ENCODE measurements at regions not wholly inside any gene's neighbourhood (a gene's known extent, or its start where the extent isn't known, plus 50 kb on each side); places are given as distances from the start of the nearest gene placed in this dataset.

DNA sequence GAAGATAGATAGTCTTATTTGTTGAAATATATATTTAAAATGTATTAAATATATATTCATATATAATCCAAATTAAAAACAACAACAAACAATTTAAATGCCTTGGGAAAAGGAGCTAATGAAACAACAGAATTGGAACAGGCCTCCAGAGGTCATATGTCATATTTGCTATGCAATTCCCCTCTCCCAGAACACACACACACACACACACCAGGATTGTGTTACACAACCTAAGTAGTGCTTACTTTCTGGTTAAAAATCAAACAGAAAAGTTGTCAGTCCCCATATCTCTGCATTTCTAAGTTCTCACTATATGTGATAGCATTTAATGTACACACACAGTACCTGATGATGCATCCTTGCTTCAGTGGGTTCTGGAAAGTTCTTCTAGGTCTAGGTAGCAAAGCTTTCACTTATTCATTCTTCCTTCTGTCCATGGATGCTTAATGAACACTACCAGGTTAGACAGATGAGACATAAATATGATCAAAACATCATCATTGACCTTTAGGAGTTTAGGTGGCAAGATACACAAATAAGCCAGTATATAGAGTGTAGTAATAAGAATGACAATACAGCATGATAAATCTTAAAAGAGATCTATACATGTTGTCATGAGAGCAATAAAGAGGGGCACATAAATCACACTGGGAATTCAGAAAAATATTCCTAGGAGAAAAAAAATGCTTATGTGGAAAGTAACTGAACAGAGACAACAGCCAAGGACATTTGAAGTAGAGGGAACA lies 662.8 kb downstream of the PTPRC start:
- in situ Hi-C loops (cut with MboI; ENCODE audit: low sequenced_read_pairs): no loop called here

DNA sequence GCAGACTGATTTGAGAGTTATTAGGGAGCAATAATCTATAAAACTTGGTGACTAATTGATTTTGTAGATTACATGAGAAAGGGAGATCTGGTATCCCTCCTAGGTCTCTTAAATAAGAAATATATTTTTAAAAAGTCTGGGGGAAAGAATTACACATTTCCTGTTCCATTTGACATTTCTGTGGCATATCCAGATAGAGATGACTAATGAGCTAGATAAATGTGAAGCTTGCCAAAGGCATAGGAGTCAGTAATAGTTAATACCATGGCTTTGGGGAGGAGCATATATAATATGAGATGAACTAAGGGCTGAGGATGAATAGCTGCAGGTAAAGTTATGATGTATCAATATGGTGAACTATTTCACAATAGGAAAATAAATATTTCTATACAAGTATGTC lies 663.7 kb downstream of the PTPRC start:
- in situ Hi-C loops (cut with MboI; ENCODE audit: low sequenced_read_pairs): no loop called here

DNA sequence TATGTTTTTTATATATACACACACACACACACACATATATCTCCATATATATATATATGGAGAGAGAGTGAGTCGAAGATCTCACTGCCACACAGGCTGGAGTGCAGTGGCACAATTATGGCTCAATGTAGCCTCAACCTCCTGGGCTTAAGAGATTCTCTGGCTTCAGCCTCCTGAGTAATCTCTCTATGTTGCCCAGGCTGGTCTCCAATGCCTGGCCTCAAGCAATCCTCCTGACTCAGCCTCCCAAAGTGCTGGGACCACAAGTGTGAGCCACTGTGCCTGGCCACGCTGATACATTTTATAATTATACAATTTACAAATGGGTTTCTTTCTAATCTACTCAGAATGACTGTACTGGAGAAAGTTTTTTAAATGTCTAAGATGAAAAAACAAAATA lies 664.2 kb downstream of the PTPRC start:
- in situ Hi-C loops (cut with MboI; ENCODE audit: low sequenced_read_pairs): no loop called here

DNA sequence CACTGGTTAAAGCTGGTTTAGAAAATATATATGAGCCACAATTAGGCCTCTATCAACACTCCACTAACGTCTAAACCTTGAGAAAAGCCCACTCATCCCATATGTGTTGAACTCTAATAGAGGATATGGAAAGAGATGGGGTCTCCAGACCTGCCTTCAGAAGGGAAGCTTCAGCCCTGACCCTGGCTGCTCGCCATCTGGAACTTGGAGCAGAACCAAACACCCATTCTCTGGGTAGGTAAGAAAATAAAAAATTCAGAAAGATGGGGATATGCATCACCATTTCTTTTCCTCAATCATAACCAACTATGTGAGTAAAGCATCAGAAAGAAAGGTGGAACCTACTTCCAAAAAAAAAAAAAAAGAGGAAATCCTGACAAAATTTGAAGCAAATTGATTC lies 666.2 kb downstream of the PTPRC start:
- in situ Hi-C loops (cut with MboI; ENCODE audit: low sequenced_read_pairs): no loop called here

DNA sequence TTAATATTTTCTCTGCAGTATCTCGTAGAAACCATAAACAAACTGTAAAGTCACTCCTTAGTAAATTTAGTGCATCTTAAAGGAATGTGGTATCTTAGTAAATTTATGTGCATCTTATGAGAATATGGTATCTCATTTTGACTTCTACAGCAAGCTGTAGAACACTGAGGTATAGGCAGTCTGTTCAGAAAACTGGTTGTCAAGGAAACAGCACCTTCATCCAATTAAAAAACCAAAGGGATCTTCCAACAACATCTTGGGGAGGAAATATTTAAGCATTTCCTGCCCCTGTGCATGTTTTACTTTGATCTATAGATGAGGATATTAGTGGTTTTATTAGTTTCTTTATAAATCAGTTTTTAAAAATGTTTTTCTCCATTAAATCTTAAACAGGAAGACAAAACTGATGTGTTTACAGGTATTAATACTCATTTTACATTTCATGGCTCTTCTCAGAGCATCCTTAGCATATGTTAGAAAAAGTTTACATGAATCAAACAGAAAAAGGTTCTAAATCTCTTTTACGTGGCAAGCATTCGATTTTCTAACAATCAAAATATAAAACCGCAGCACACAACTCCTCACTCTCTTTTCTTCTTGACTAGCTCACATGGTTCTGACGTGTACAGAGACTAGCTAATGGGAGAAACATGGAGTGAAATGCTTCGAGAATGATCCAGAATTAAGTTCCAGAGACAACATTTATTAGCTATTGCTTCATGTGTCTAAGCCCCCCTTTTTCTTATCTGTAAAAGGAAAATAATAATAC lies 668.8 kb downstream of the PTPRC start:
- in situ Hi-C loops (cut with MboI; ENCODE audit: low sequenced_read_pairs): no loop called here

DNA sequence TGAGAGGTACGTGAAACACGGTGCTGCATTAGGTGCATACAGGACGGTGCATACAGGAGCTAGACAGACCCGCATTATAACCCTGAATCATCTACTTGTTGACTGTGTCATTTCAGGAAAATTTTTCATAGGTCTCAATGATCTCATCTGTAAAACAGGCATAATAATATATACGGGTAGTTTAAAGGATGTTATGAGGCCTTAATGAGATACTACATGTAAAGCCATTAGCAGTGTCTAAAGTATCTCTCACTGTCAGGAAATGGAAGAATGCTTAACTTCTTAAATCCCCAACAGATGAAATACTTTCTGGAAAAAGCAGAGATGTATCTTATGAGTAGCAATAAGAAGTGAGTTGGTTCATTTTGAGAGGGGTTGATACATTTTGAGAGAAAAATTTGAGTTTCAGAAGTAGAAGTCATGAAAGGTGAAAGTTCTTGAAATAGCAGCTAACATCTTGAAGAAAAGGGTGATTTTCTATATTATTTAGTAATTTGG lies 669.6 kb downstream of the PTPRC start:
- in situ Hi-C loops (cut with MboI; ENCODE audit: low sequenced_read_pairs): no loop called here

DNA sequence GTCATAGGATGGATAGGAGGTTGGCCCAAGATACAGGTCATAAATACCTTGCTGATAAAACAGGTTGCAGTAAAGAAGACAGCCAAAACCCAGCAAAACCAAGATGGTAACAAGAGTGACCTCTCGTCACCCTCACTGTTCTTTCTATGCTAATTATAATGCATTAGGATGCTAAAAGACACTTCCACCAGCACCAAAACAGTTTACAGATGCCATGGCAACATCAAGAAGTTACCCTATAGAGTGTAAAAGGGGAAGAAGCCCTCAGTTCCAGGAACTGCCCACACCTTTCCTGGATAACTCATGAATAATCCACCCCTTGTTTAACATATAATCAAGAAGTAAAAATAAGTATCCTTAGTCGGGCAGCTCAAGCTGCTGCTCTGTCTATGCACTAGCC lies 671.9 kb downstream of the PTPRC start:
- in situ Hi-C loops (cut with MboI; ENCODE audit: low sequenced_read_pairs): no loop called here

DNA sequence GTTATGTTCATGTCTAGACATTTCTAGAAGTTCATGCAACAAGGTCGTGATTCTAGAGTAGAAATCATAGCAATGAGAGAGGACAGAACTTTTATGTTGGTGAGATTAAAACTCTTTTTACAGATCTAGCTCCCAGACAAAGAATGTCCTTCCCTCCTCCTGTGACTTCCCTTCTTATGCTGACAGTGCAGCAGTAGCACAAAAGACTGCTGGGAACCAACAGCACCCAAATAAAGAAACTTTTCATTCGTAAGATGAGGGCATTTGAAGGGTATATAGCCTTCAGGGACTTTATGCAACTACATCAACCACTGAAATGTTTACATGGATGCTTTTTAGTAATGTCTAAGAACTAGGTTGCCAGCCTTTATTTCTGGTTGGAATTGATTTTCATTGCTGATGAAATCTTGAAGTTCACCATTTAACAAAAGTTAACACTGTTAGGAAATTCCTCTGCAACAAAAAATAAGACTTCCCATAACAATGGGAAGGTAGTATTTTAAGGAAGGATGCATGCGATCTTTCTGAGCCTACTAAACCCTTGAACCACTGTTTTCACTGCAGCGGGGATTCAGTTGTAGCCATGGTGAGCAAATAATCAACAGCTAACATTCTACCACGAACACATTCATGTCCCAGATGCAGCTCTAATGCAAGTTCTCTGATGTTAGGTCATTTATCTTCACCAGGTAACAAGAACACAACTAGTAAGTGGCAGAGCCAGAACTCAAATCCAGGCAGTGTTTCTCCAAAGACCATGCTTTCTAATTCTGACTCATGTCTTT lies 672.8 kb downstream of the PTPRC start:
- in situ Hi-C loops (cut with MboI; ENCODE audit: low sequenced_read_pairs): no loop called here

DNA sequence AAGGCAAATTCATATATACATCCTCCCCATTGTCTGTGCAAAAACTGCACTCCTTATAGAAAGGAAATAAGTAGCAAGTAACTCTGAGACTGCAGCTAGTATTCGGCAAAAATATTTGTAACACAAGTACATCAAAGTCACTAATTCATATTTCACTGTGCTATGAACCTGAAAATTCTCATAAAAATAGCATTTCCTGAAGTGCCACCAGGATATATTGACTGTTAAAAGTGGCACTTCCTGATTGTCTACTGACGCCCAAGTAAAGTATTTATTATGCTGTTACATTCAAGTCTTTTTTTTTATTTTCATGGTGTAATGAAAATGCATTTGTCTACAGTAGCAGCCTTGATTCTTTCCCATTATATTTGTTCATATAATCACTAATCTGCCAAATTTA lies 673.8 kb downstream of the PTPRC start:
- in situ Hi-C loops (cut with MboI; ENCODE audit: low sequenced_read_pairs): no loop called here

DNA sequence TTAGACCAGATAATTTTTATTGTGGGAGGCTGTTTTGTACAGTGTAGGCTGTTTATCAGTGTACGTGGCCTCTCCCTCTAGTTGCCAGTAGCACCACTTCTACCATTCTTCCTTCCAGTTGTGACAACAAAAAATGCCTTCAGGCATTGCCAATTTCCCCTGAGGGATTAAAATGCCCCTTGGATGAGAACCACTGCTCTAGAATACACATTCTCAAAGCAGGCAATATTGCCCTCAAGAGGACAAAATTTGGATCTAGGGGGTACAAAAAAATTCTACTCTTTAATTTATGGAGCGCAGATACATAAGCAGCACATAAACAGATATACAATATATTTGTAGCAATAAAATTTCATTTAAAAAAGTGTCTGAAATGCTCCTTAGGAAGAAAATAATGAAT lies 674.6 kb downstream of the PTPRC start:
- in situ Hi-C loops (cut with MboI; ENCODE audit: low sequenced_read_pairs): no loop called here

DNA sequence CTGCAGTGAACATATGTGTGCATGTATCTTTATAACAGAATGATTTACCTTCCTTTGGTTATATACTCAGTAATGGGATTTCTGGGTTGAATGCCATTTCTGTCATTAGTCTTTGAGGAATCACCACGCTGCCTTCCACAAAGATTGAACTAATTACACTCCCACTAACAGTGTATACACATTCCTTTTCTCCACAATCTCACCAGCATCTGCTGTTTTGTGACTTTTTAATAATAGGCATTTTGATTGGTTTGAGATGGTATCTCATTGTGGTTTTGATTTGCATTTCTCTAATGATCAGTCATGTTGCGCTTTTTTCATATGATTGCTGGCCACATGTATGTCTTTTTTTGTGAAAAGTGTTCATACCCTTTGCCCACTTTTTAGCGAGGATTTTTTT lies 680.5 kb downstream of the PTPRC start:
- in situ Hi-C loops (cut with MboI; ENCODE audit: low sequenced_read_pairs): no loop called here

DNA sequence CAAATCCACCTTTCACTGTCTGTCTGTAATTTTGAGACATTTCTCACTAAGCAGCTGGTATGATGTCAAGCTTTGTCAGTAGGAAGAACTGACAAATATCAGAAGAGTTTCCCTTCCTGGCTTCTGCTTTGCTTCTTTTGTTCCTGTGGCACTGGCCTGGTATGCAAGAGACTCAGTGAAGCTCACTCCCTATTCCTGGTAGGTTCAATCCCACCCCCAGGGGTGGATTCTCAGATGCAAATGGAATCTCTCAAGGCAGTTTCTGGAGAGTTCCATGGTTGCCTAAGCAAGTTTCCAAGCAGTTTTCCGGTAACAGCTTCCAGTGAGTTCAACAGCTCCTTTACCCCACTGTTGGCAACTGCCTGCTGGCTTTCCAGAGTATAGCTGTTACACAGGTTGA lies 683.4 kb downstream of the PTPRC start:
- in situ Hi-C loops (cut with MboI; ENCODE audit: low sequenced_read_pairs): no loop called here

DNA sequence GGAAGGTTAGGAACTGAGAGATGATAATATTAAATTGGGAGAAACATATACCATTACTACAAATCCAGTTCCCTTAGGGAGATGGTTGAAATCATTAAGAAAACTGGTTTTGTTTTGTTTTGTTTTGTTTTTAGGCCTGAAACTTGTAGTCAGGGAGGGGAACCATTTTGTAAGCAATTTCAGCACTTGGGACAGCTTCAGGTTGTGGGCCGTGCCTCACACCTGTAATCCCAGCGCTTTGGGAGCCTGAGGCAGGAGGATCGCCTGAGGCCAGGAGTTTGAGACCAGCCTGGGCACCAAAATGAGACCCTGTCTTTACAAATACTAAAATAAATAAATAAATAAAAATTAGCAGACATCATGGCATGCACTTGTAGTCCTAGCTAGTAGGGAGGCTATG lies 694.3 kb upstream of the NR5A2 start:
- in situ Hi-C loops (cut with MboI; ENCODE audit: low sequenced_read_pairs): no loop called here

DNA sequence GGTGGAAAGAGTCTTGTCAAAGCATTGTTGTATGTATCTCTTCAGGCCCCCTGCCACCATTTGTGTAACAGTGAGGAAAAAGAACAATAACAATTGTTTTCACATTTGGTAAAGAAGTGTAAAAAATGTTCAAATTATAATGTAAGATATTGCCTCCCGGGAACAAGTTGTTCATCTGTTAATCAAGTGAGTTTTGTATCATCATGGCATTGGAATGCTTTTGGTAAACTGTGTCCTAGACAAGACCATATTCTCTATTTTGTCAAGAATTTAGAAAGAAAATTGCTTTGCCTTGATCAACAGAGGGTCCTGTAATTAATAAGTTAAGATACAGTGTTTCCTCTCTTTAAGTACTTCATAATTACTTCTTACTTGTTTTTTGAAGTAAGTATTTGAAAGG lies 692.0 kb upstream of the NR5A2 start:
- in situ Hi-C loops (cut with MboI; ENCODE audit: low sequenced_read_pairs): no loop called here

DNA sequence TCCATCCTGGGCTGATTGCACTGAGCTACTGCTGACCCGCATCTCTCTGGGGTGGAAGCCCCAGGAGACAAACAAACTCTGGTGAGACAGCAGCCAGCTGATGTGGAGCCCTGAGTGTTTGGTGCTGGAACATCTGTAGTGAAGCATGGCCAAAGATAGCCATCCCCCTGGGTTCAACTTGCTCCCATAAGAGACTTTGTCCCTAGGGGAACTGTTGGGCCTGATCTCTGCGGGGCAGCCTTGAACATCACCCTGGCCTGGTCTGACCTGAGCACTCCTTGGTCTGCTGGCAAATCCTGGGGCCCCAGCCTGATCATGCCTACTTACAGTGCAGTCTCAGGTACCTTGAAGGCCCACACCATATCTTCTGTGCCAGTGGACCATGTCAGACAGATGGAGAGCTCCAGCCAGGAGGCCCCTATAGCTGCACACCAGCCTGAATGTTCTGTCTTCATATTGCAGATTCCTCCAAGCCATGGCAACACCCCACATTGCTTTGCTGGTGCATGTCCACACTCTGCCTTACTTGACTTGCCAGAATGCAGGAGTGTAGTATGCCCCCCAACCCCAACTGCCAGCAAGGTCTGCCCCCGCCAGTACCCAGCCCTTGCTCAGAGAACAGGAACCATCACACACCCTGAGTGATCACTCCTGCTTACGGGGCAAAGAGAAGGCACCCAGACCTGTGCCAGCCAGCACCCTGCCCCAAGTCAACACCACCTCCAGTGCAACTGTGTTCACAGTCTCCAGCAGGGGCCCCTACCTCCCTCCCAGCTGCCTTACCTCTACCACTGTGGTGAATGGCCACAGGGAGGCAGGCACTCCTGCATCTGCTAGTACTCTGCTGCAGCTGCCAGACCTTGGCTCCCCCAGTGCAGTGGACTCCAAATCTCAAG lies 690.5 kb upstream of the NR5A2 start:
- in situ Hi-C loops (cut with MboI; ENCODE audit: low sequenced_read_pairs): no loop called here

DNA sequence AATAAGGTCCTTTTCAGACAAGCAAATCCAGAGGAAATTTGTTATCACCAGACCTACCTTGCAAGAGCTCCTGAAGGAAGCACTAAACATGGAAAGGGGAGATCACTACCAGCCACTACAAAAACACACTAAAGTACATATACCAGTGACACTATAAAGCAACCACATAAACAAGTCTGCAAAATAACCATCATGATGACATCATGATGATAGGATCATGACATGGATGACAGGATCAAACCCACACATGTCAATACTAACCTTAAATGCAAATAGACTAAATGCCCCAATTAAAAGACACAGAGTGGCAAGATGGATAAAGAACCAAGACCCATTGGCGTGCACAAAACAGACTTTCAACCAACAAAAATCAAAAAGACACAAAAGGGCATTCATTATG lies 688.8 kb upstream of the NR5A2 start:
- in situ Hi-C loops (cut with MboI; ENCODE audit: low sequenced_read_pairs): no loop called here

DNA sequence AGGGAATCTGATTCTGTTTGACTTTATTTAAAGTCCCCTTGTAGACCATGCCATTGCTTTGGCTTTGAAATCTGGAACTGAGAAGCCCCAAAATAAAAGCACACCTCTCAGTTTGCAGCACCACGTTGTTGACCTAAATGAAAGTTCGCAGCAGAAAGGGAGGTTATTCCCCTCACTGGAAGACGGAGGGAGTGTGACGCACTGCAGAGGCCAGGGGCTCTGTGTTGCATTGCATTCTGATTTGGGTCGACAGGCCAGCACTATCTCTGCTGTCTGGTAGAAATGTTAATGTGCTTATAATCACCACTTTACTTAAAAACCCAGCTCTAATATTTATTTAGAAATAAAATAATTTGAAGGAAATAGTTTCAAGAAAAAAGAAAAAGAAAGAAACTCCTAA lies 675.2 kb upstream of the NR5A2 start:
- in situ Hi-C loops (cut with MboI; ENCODE audit: low sequenced_read_pairs): no loop called here

DNA sequence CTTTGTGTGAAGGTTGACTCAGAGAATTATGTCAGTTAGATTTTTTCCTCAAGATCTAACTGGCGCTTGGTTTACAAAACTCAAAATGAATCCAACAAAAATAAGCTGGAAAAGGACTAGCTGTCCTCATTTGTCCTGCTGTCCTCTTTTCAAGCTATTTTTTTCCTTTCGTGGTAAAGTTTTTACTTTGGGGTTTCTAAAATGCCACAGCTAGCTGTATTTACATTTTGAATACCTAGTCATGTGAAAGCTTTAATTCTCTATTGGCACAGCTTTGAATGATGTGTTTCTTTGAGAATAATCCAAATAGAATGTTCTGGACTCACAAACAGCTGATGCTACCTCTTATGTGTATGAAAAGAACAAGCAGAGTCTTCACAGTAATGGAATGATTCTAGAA lies 673.6 kb upstream of the NR5A2 start:
- in situ Hi-C loops (cut with MboI; ENCODE audit: low sequenced_read_pairs): no loop called here

DNA sequence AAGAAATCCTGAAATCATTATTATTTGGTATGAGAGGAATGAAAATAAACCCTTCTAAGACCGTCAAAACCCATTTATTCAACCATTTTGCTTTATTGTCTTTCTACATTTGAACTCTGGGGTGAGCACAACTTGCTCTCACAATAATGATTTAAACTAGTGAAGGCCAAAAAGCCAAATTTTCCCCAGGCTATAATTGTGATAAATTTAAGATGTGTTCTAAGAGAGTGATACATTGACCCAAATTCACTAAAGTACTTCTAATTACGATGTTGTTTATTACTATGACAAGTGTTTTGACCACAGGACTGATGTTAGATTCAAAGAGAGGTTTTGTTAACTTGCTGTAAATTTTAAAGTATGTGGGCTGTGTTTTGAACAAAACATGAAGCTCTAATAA lies 670.9 kb upstream of the NR5A2 start:
- in situ Hi-C loops (cut with MboI; ENCODE audit: low sequenced_read_pairs): no loop called here

DNA sequence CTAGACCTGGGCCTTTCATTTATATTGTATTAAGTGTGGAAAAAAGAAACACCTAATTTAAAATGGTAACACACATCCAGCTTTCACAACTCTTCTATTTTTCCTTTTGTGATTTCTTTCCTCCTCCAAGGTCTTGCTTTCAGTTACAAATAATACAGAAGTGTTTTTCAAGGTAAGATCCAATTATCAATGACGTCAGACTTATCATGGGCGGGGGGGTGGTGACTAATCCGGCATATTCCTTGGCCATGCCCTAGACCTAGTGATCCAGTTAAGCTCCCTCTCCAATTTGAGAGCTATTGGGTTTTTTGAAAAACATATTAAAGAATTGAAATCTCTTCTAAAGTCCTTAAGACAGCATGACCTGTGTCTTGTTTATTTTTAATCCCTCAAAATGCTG lies 669.9 kb upstream of the NR5A2 start:
- in situ Hi-C loops (cut with MboI; ENCODE audit: low sequenced_read_pairs): no loop called here

DNA sequence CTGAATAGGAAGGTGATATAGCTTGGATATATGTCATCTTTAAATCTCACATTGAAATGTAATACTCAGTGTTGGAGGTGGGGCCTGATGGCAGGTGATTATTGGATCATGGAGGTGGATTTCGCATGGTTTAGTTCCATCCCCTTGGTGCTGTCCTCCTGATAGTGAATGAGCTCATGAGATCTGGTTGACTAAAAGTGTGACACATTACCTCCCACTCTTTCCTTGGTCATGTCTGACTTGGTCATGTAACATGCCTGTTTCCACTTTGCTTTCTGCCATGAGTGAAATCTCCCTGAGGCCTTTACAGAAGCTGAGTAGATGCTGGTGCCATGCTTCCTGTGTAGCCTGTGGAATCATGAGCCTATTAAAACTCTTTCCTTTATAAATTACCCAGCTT lies 664.5 kb upstream of the NR5A2 start:
- in situ Hi-C loops (cut with MboI; ENCODE audit: low sequenced_read_pairs): no loop called here

All from HL-60/S4 treated with retinoic acid at 250 ng/mL for 4 days and 3 days (cell line).